H1 (cell line): ENCODE measurements at regions not wholly inside any gene's neighbourhood (a gene's known extent, or its start where the extent isn't known, plus 50 kb on each side); places are given as distances from the start of the nearest gene placed in this dataset.

Experiments used
- BACH1 ChIP-seq: IDR thresholded peaks from 2 replicates; pipeline ENCODE4 v1.6.1; 2012; ENCODE audit warnings: low read length, improper control_type of control experiment
- CTCF ChIP-seq, 3 experiments: IDR thresholded peaks; 1 replicate in 2 of 3; 2 replicates in 1 of 3; pipeline versions ENCODE4 v1.5.1 to v1.6.1; 2011; ENCODE audit warnings: low read length in 3 of 3, mild to moderate bottlenecking in 3 of 3, inconsistent platforms in 2 of 3, low read depth in 1 of 3, moderate library complexity in 1 of 3; ENCODE audit not compliant: insufficient read depth in 1 of 3; ENCODE audit errors: control extremely low read depth in 1 of 3
- EP300 ChIP-seq, 2 experiments: IDR thresholded peaks; 1 replicate in 1 of 2; 2 replicates in 1 of 2; pipeline ENCODE4 v1.6.1; 2011 to 2012; ENCODE audit warnings: low read depth in 2 of 2, low read length in 2 of 2, mild to moderate bottlenecking in 2 of 2, borderline replicate concordance in 1 of 2, inconsistent platforms in 1 of 2, moderate library complexity in 1 of 2
- EZH2 ChIP-seq: fragments of 200-600 bp; sonication (generic); IDR thresholded peaks from 2 replicates; pipeline ENCODE4 v1.7.1; 2012; ENCODE audit warnings: low read depth, mild to moderate bottlenecking, moderate library complexity, low read length, inconsistent platforms; ENCODE audit not compliant: severe bottlenecking
- HDAC6 ChIP-seq: IDR thresholded peaks from one replicate; pipeline ENCODE4 v1.7.1; 2012; ENCODE audit warnings: low read depth, mild to moderate bottlenecking, inconsistent platforms, low read length, moderate library complexity
- POLR2A ChIP-seq, 2 experiments: IDR thresholded peaks; 1 replicate in 1 of 2; 2 replicates in 1 of 2; pipeline ENCODE4 v1.6.1; 2011; ENCODE audit warnings: low read depth in 2 of 2, low read length in 2 of 2, mild to moderate bottlenecking in 2 of 2; ENCODE audit errors: control extremely low read depth in 1 of 2
- POLR2AphosphoS5 ChIP-seq: IDR thresholded peaks from 2 replicates; pipeline ENCODE4 v1.6.1; 2011; ENCODE audit warnings: low read depth, low read length
- RFX5 ChIP-seq: IDR thresholded peaks from 2 replicates; pipeline ENCODE4 v1.6.1; 2011; ENCODE audit warnings: low read depth, low read length, improper control_type of control experiment, borderline replicate concordance

GRCh38 chr12:105920161-105920684 lies 218.5 kb downstream of the NUAK1 start:
- no peak for TF ChIP-seq POLR2AphosphoS5
- TF ChIP-seq EZH2, result no peak
- TF ChIP-seq CTCF (IDR thresholded peaks at IDR 0.05; ENCODE audit: control extremely low read depth in 1 of 3, insufficient read depth in 1 of 3, low read depth in 1 of 3, low read length in 3 of 3), result no peak
- no peak for TF ChIP-seq HDAC6
- TF ChIP-seq BACH1, result no peak
- no peak for TF ChIP-seq EP300 (IDR thresholded peaks at IDR 0.05; ENCODE audit: borderline replicate concordance in 1 of 2, low read depth in 2 of 2, low read length in 2 of 2)
- TF ChIP-seq RFX5, result no peak
- no peak for TF ChIP-seq POLR2A (IDR thresholded peaks at IDR 0.05; ENCODE audit: control extremely low read depth in 1 of 2, low read depth in 2 of 2, low read length in 2 of 2)
